Glomerular visceral epithelial cell (primary cell): ENCODE measurements at regions not wholly inside any gene's neighbourhood (a gene's known extent, or its start where the extent isn't known, plus 50 kb on each side); places are given as distances from the start of the nearest gene placed in this dataset.
A peak's percentile ranks its signal among the peaks of the same experiment; 100 is the strongest.
"Not testable (repeated sequence)": the region's sequence is repeated elsewhere in the genome, so short reads cannot be mapped to it uniquely, and the experiment has no call there.

Source experiments
- DNase-seq: peaks from one replicate; pipeline ENCODE4 v3.0.0-alpha.2; 2016; ENCODE audit errors: extremely low spot score

GRCh38 chr3:103169289-103169688, 734.5 kb downstream of the ZPLD1 start:
- DNase-seq: no peak

GRCh38 chr3:103170651-103171050, 735.8 kb downstream of the ZPLD1 start:
- DNase-seq: no peak

GRCh38 chr3:103173940-103174339, 739.1 kb downstream of the ZPLD1 start:
- DNase-seq: no peak

GRCh38 chr3:103181160-103181559, 746.3 kb downstream of the ZPLD1 start:
- DNase-seq: no peak

- DNase-seq: no peak
Observed at GRCh38 chr3:103184772-103185171, 750.0 kb downstream of the ZPLD1 start.

GRCh38 chr3:103189941-103190340, 755.1 kb downstream of the ZPLD1 start:
- no peak for DNase-seq

- DNase-seq: peak; percentile 5
Observed at GRCh38 chr3:103195216-103195615, 760.4 kb downstream of the ZPLD1 start.

GRCh38 chr3:103203441-103203840, 768.6 kb downstream of the ZPLD1 start:
- DNase-seq: no peak

GRCh38 chr3:103210583-103210982, 775.8 kb downstream of the ZPLD1 start:
- DNase-seq: no peak

GRCh38 chr3:103218146-103218545, 783.3 kb downstream of the ZPLD1 start:
- no peak for DNase-seq

- peak; percentile 13 for DNase-seq
Observed at GRCh38 chr3:103218793-103219192, 784.0 kb downstream of the ZPLD1 start.

GRCh38 chr3:103227651-103228050, 792.8 kb downstream of the ZPLD1 start:
- DNase-seq: no peak

- DNase-seq: no peak
Observed at GRCh38 chr3:103247459-103247858, 812.6 kb downstream of the ZPLD1 start.

- DNase-seq: not testable (repeated sequence)
Observed at GRCh38 chr3:103254827-103255226, 820.0 kb downstream of the ZPLD1 start.

GRCh38 chr3:103269287-103269686, 834.5 kb downstream of the ZPLD1 start:
- DNase-seq: no peak

- no peak for DNase-seq
Observed at GRCh38 chr3:103271575-103271974, 836.8 kb downstream of the ZPLD1 start.

- peak; percentile 6 for DNase-seq
Observed at GRCh38 chr3:103295974-103296570, 861.3 kb downstream of the ZPLD1 start.

- not testable (repeated sequence) for DNase-seq
Observed at GRCh38 chr3:103297502-103297901, 862.7 kb downstream of the ZPLD1 start.

- no peak for DNase-seq
Observed at GRCh38 chr3:103306104-103306503, 871.3 kb downstream of the ZPLD1 start.

GRCh38 chr3:103308921-103309320, 874.1 kb downstream of the ZPLD1 start:
- DNase-seq: no peak

- DNase-seq: no peak
Observed at GRCh38 chr3:103319912-103320311, 885.1 kb downstream of the ZPLD1 start.

GRCh38 chr3:103337179-103337845, 902.5 kb downstream of the ZPLD1 start:
- no peak for DNase-seq

- no peak for DNase-seq
Observed at GRCh38 chr3:103341078-103341606, 906.3 kb downstream of the ZPLD1 start.
